ENCODE measurements at regions not wholly inside any gene's neighbourhood (a gene's known extent, or its start where the extent isn't known, plus 50 kb on each side); places are given as distances from the start of the nearest gene placed in this dataset.

DNA sequence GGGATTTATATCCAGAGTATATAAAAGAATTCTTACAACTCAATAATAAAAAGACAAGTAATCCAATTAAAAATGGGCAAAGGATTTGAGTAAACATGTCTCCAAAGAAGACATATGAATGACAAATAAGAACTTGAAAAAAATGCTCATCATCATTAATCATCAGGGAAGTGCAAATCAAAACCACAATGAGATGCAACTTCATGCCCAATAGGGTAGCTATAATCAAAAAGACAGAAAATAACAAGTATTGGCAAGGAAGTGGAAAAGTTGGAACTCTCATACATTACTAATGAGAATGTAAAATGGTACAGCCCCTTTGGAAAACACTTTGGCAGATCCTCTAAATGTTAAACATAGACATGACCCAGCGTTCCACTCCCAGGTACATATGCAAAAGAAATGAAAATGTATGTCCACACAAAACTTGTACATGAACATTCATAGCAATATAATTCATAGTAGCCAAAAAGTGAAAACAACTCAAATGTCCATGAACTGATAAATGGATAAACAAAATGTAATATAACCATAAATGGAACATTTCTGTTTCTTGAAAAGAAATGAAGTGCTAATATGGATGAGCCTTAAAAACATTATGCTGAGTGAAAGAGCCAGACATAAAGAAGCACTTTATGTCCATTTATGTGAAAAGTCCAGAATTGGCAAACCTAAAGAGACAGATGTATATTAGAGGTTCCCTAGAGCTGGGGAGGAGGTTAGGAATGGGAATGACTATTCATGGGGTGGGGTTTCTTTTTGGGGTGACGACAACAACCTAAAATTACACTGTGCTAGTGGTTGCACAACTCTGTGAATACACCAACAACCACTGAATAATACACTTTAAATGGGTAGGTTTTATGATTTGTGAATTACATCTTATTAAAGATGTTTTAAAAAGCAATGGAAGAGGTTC lies 259.7 kb downstream of the RHOU start:
- no peaks in the 10 kb centered on the region for H3K36me3 ChIP-seq
- H3K4me3 ChIP-seq = no peak overlapping the region
- no peaks in the 10 kb centered on the region for H3K9me3 ChIP-seq
- WGBS = 75% methylated on average over 2 of the region's 2 CpGs
- TF ChIP-seq, protein P1, sequence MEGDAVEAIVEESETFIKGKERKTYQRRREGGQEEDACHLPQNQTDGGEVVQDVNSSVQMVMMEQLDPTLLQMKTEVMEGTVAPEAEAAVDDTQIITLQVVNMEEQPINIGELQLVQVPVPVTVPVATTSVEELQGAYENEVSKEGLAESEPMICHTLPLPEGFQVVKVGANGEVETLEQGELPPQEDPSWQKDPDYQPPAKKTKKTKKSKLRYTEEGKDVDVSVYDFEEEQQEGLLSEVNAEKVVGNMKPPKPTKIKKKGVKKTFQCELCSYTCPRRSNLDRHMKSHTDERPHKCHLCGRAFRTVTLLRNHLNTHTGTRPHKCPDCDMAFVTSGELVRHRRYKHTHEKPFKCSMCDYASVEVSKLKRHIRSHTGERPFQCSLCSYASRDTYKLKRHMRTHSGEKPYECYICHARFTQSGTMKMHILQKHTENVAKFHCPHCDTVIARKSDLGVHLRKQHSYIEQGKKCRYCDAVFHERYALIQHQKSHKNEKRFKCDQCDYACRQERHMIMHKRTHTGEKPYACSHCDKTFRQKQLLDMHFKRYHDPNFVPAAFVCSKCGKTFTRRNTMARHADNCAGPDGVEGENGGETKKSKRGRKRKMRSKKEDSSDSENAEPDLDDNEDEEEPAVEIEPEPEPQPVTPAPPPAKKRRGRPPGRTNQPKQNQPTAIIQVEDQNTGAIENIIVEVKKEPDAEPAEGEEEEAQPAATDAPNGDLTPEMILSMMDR (IDR thresholded peaks at IDR 0.05) = no peak
- TF ChIP-seq POLR2AphosphoS5 (IDR thresholded peaks at IDR 0.05) (no peak), POLR2A (IDR thresholded peaks at IDR 0.05) (no peak)
- no peaks in the 10 kb centered on the region for H3K27me3 ChIP-seq (replicated peaks; ENCODE audit: insufficient read depth)
- no peak overlapping the region for H3K27ac ChIP-seq
- no peaks in the 10 kb centered on the region for H3K4me1 ChIP-seq (replicated peaks)
- intact Hi-C loops (cut with DNase I) = no loop called here
- DNase-seq (ENCODE audit: low spot score) = no peak

DNA sequence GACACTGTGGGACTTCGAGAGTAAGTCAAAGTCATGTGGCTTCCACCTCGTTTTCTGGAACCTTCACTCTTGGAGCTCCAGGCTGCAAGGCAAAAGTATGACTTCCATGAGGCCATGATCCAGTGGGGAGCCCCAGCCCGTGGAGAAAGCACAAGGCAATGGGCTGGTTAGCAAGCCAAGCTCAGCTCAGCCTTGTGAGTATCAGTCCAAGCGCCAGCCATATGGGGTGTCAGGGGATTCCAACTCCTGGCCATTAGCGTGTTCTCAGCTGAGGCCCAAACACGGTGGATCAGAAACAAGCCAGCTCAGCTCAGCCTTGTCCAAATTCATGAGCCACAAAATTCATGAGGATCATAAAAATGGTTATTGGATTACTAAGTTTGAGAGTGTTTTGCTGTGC lies 261.0 kb downstream of the RHOU start:
- H3K4me3 ChIP-seq = no peak overlapping the region
- H3K27ac ChIP-seq = no peak overlapping the region
- intact Hi-C loops (cut with DNase I) = no loop called here
- TF ChIP-seq POLR2AphosphoS5 (IDR thresholded peaks at IDR 0.05) (no peak), POLR2A (IDR thresholded peaks at IDR 0.05) (no peak)
- TF ChIP-seq, protein P1 (IDR thresholded peaks at IDR 0.05) = no peak
- WGBS = 64% methylated on average over 6 of the region's 6 CpGs
- no peaks in the 10 kb centered on the region for H3K9me3 ChIP-seq
- DNase-seq (ENCODE audit: low spot score) = no peak
- no peaks in the 10 kb centered on the region for H3K27me3 ChIP-seq (replicated peaks; ENCODE audit: insufficient read depth)
- no peaks in the 10 kb centered on the region for H3K4me1 ChIP-seq (replicated peaks)
- no peaks in the 10 kb centered on the region for H3K36me3 ChIP-seq

DNA sequence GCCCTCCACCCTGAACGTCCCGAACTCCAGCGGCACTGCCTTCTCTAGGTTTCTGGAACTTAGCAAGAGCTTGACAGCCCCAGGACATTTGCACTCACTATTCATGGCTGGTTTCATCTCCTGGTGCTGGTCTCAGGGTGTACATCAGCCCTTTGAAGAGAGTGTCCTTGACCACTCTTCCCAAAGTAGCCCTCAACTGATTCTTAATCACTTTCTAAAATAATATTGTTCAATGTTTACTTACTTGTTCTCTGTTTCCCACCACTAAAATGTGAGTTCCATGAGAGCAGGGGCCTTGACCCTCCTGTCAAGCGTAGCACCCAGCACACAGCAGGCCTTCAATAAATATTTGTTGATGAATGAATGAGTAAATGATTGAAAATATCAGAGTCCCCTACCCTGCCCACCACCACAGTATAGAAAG lies 262.5 kb downstream of the RHOU start:
- TF ChIP-seq, protein P1 (IDR thresholded peaks at IDR 0.05) = no peak
- TF ChIP-seq POLR2A (IDR thresholded peaks at IDR 0.05) (no peak), POLR2AphosphoS5 (IDR thresholded peaks at IDR 0.05) (no peak)
- Histone ChIP-seq H3K36me3 (no peaks in the 10 kb centered on the region), H3K27me3 (replicated peaks; ENCODE audit: insufficient read depth) (no peaks in the 10 kb centered on the region), H3K4me3 (no peak overlapping the region), H3K27ac (no peak overlapping the region), H3K4me1 (replicated peaks) (no peaks in the 10 kb centered on the region), H3K9me3 (no peaks in the 10 kb centered on the region)
- DNase-seq (ENCODE audit: low spot score) = no peak
- WGBS = 95% methylated on average over 4 of the region's 4 CpGs
- intact Hi-C loops (cut with DNase I) = no loop called here

DNA sequence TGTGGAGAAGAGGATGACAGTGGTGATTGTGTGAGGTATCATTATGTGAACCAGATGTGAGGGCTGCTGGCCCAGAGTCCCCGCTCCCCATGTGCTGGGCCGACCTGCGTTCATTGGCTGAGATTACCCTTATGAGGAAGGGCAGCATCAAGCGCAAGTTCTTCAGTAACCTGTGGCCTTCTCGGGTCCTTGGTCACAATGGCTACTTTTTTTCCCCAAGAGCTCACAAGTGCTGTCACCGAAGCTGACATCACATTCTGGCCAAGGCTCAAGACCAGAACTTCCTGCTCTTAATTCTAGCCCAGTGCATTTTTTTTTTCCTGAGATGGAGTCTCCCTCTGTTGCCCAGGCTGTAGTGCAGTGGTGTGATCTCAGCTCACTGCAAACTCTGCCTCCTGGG lies 262.9 kb downstream of the RHOU start:
- Histone ChIP-seq H3K9me3 (no peaks in the 10 kb centered on the region), H3K4me1 (replicated peaks) (no peaks in the 10 kb centered on the region), H3K27ac (no peak overlapping the region), H3K4me3 (no peak overlapping the region), H3K36me3 (no peaks in the 10 kb centered on the region), H3K27me3 (replicated peaks; ENCODE audit: insufficient read depth) (no peaks in the 10 kb centered on the region)
- no peak for DNase-seq (ENCODE audit: low spot score)
- no peak for TF ChIP-seq POLR2AphosphoS5 (IDR thresholded peaks at IDR 0.05)
- TF ChIP-seq POLR2A (IDR thresholded peaks at IDR 0.05) = no peak
- TF ChIP-seq, protein P1 (IDR thresholded peaks at IDR 0.05) = no peak
- WGBS = 92% methylated on average over 6 of the region's 6 CpGs
- intact Hi-C loops (cut with DNase I) = no loop called here

All from prostate gland (tissue), 2 donors.